ENCODE measurements at regions not wholly inside any gene's neighbourhood (a gene's known extent, or its start where the extent isn't known, plus 50 kb on each side); places are given as distances from the start of the nearest gene placed in this dataset.

DNA sequence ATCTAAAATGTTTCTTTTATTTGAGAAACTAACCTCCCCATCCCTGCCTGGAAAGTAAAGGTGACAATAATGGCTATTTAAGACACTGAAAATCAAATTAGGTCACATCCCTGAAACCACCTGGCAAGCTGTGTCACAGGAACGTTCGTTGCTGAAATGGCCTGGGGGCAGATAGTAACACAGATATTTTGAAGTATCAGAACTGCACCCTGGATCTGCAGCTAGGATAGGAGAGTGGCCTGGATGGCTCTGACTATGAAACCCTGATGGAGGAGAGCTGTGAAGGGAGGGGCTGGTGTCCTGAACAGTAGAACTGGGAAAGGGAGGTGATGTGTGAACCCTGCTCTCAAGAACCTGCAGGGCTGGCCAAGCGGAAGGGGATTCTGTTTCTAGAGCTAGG, 648.3 kb upstream of the CFAP20DC start:
- Mint-ChIP-seq H3K27ac (ENCODE audit: unreplicated experiment) (no peak overlapping the region), H3K9me3 (ENCODE audit: low read depth, unreplicated experiment) (peaks cover 15% of the 10 kb centered on the region), H3K27me3 (ENCODE audit: unreplicated experiment) (no peaks in the 10 kb centered on the region), H3K4me1 (ENCODE audit: low read depth, unreplicated experiment) (no peaks in the 10 kb centered on the region), H3K36me3 (ENCODE audit: insufficient read depth, unreplicated experiment) (no peaks in the 10 kb centered on the region), H3K4me3 (ENCODE audit: low read depth, unreplicated experiment) (no peak overlapping the region)
- intact Hi-C loops (cut with micrococcal nuclease; ENCODE audit: unreplicated experiment), result no loop called here
- CTCF ChIA-PET, result no interaction called here
- TF ChIP-seq, protein P1, sequence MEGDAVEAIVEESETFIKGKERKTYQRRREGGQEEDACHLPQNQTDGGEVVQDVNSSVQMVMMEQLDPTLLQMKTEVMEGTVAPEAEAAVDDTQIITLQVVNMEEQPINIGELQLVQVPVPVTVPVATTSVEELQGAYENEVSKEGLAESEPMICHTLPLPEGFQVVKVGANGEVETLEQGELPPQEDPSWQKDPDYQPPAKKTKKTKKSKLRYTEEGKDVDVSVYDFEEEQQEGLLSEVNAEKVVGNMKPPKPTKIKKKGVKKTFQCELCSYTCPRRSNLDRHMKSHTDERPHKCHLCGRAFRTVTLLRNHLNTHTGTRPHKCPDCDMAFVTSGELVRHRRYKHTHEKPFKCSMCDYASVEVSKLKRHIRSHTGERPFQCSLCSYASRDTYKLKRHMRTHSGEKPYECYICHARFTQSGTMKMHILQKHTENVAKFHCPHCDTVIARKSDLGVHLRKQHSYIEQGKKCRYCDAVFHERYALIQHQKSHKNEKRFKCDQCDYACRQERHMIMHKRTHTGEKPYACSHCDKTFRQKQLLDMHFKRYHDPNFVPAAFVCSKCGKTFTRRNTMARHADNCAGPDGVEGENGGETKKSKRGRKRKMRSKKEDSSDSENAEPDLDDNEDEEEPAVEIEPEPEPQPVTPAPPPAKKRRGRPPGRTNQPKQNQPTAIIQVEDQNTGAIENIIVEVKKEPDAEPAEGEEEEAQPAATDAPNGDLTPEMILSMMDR (IDR thresholded peaks at IDR 0.05; ENCODE audit: unreplicated experiment), result no peak
- DNase-seq, result no peak
- no TSS peak for BruUV-seq (replicated peaks)

DNA sequence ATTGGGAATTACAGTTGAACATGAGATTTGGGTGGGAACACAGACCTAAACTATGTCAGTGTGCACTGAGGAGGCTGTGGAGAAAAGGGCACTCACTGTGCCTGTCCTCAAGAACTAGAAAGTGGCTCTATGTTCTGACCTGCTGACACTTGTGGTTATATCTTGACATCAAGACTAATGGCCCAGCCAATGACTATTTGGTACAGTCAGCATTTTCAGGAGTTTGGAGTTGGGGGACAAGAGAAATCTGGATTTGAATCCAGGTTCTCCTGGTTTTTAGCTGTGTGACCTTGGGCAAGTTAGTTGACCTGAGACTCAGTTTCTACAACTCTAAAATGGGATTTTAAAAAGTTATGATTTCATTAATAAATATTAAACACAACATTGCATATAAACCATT, 647.0 kb upstream of the CFAP20DC start:
- H3K4me3 Mint-ChIP-seq (ENCODE audit: low read depth, unreplicated experiment), result no peak overlapping the region
- intact Hi-C loops (cut with micrococcal nuclease; ENCODE audit: unreplicated experiment), result no loop called here
- TF ChIP-seq, protein P1 (IDR thresholded peaks at IDR 0.05; ENCODE audit: unreplicated experiment), result no peak
- H3K9me3 Mint-ChIP-seq (ENCODE audit: low read depth, unreplicated experiment), result peaks cover 15% of the 10 kb centered on the region
- no peaks in the 10 kb centered on the region for H3K27me3 Mint-ChIP-seq (ENCODE audit: unreplicated experiment)
- CTCF ChIA-PET, result no interaction called here
- no TSS peak for BruUV-seq (replicated peaks)
- no peaks in the 10 kb centered on the region for H3K4me1 Mint-ChIP-seq (ENCODE audit: low read depth, unreplicated experiment)
- H3K27ac Mint-ChIP-seq (ENCODE audit: unreplicated experiment), result no peak overlapping the region
- H3K36me3 Mint-ChIP-seq (ENCODE audit: insufficient read depth, unreplicated experiment), result no peaks in the 10 kb centered on the region
- DNase-seq, result no peak

DNA sequence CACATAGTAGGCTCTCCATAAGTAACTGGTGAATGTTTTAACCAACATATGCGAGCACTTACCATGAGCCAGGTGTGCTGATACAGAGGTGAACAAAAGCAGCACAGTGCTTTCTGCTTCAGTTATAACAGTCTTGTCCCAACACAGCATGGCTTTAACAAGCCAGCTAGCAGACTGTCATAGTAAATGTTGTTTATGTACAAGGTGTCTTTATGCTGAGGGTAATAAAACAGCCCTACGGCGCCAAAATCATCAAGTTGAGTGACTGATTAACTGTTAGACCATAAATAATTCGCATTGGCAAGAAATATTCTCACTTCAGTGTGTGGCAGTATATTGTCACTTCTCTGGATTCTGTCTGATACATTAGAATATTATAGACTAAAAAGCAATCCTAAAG, 646.0 kb upstream of the CFAP20DC start:
- BruUV-seq (replicated peaks), result no TSS peak

DNA sequence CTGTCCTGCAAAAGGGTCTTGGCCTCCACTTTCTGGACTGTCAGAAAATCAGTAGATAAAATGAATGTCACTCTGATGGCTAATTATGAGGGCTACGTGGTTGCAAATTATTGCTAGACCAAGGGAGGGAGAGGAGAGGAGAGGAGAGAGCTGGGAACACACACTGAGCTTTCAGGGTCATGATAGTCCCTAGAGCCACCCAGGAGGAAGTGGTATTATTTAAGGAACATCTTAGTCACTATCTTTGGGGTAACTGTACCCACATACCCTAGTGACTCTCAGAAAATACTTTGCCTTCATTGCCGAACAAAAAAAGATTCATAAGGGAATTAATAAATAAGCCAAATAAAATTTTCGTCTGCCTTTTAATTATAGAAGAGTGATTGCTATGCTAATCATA, 642.3 kb upstream of the CFAP20DC start:
- Mint-ChIP-seq H3K36me3 (ENCODE audit: insufficient read depth, unreplicated experiment) (no peaks in the 10 kb centered on the region), H3K27ac (ENCODE audit: unreplicated experiment) (no peak overlapping the region), H3K9me3 (ENCODE audit: low read depth, unreplicated experiment) (peaks cover 5% of the 10 kb centered on the region), H3K4me3 (ENCODE audit: low read depth, unreplicated experiment) (no peak overlapping the region), H3K27me3 (ENCODE audit: unreplicated experiment) (no peaks in the 10 kb centered on the region), H3K4me1 (ENCODE audit: low read depth, unreplicated experiment) (no peaks in the 10 kb centered on the region)
- TF ChIP-seq, protein P1 (IDR thresholded peaks at IDR 0.05; ENCODE audit: unreplicated experiment), result no peak
- BruUV-seq (replicated peaks), result no TSS peak
- CTCF ChIA-PET, result no interaction called here
- no peak for DNase-seq
- intact Hi-C loops (cut with micrococcal nuclease; ENCODE audit: unreplicated experiment), result no loop called here

More for the DNA sequence above, 646.0 kb upstream of the CFAP20DC start:
- H3K36me3 Mint-ChIP-seq (ENCODE audit: insufficient read depth, unreplicated experiment), result no peaks in the 10 kb centered on the region
- no peaks in the 10 kb centered on the region for H3K4me1 Mint-ChIP-seq (ENCODE audit: low read depth, unreplicated experiment)
- H3K9me3 Mint-ChIP-seq (ENCODE audit: low read depth, unreplicated experiment), result peaks cover 10% of the 10 kb centered on the region
- no peak overlapping the region for H3K27ac Mint-ChIP-seq (ENCODE audit: unreplicated experiment)
- TF ChIP-seq, protein P1 (IDR thresholded peaks at IDR 0.05; ENCODE audit: unreplicated experiment), result no peak
- no peaks in the 10 kb centered on the region for H3K27me3 Mint-ChIP-seq (ENCODE audit: unreplicated experiment)
- CTCF ChIA-PET, result no interaction called here
- DNase-seq, result no peak
- no peak overlapping the region for H3K4me3 Mint-ChIP-seq (ENCODE audit: low read depth, unreplicated experiment)
- intact Hi-C loops (cut with micrococcal nuclease; ENCODE audit: unreplicated experiment), result no loop called here

DNA sequence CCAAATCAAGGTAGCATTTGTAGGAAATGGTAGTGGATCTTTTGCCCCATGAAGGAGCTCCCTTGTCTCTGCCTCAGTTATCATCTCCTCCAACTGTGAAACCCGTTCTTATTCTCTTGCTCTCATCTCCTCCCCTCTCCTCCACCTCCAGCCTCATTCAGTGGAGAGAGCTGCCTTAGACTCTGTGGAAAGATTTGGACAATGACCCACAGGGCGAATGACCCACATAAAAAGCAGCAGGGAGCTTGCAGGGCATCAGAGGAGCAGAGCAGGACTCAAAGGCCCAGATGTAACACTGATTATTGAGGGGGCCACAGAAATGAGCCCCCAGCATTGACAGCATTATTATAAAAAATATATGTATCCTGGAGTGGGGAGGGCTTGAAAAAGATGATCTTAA, 641.1 kb upstream of the CFAP20DC start:
- TF ChIP-seq, protein P1 (IDR thresholded peaks at IDR 0.05; ENCODE audit: unreplicated experiment), result no peak
- intact Hi-C loops (cut with micrococcal nuclease; ENCODE audit: unreplicated experiment), result no loop called here
- CTCF ChIA-PET, result no interaction called here
- no TSS peak for BruUV-seq (replicated peaks)
- Mint-ChIP-seq H3K36me3 (ENCODE audit: insufficient read depth, unreplicated experiment) (no peaks in the 10 kb centered on the region), H3K9me3 (ENCODE audit: low read depth, unreplicated experiment) (peaks cover 5% of the 10 kb centered on the region), H3K27ac (ENCODE audit: unreplicated experiment) (no peak overlapping the region), H3K4me1 (ENCODE audit: low read depth, unreplicated experiment) (no peaks in the 10 kb centered on the region), H3K4me3 (ENCODE audit: low read depth, unreplicated experiment) (no peak overlapping the region), H3K27me3 (ENCODE audit: unreplicated experiment) (no peaks in the 10 kb centered on the region)
- DNase-seq, result no peak

All from Calu3 (cell line).